Neutrophil (primary cell): ENCODE measurements at regions not wholly inside any gene's neighbourhood (a gene's known extent, or its start where the extent isn't known, plus 50 kb on each side); places are given as distances from the start of the nearest gene placed in this dataset.

Experiments
- H3K27ac ChIP-seq: fragments of 200-600 bp; sonication (generic); 2 replicates; pipeline ENCODE4 v1.5.1; 2016; ENCODE audit warnings: mild to moderate bottlenecking, moderate library complexity
- H3K27me3 ChIP-seq: fragments of 200-600 bp; sonication (generic); 2 replicates; pipeline ENCODE4 v1.6.0; 2016; ENCODE audit warnings: mild to moderate bottlenecking
- H3K36me3 ChIP-seq: fragments of 200-600 bp; sonication (generic); 2 replicates; pipeline ENCODE4 v1.5.1; 2017
- H3K4me1 ChIP-seq, 2 experiments: fragments of 200-600 bp in 1 of 2; sonication (generic) in 1 of 2; 1 replicate in 1 of 2; 2 replicates in 1 of 2; pipeline versions ENCODE4 v1.5.1 to v1.6.1; 2013 to 2016; ENCODE audit warnings: low read depth in 1 of 2, low read length in 1 of 2, mild to moderate bottlenecking in 1 of 2, moderate library complexity in 1 of 2; ENCODE audit not compliant: control insufficient read depth in 1 of 2, insufficient read depth in 1 of 2
- H3K4me3 ChIP-seq, 2 experiments: fragments of 200-600 bp in 1 of 2; sonication (generic) in 1 of 2; 1 replicate in 1 of 2; 2 replicates in 1 of 2; pipeline ENCODE4 v1.5.1; 2013 to 2016; ENCODE audit warnings: low read depth in 1 of 2, low read length in 1 of 2, mild to moderate bottlenecking in 1 of 2, moderate library complexity in 1 of 2
- H3K9me3 ChIP-seq: fragments of 200-600 bp; sonication (generic); 2 replicates; pipeline ENCODE4 v1.5.1; 2016
- CTCF ChIP-seq: fragments of 200-600 bp; sonication (generic); IDR thresholded peaks from 2 replicates; pipeline ENCODE4 v1.5.1; 2016; ENCODE audit warnings: antibody characterized with exemption

- no peak overlapping the region for H3K4me3 ChIP-seq
- no peak for TF ChIP-seq CTCF
- no peaks in the 10 kb centered on the region for H3K4me1 ChIP-seq
- H3K9me3 ChIP-seq, result no peaks in the 10 kb centered on the region
- no peaks in the 10 kb centered on the region for H3K27me3 ChIP-seq
- H3K27ac ChIP-seq, result no peak overlapping the region
- H3K36me3 ChIP-seq, result no peaks in the 10 kb centered on the region
Observed at GRCh38 chr5:158273035-158273434, 414.1 kb upstream of the CLINT1 start.

- Histone ChIP-seq H3K9me3 (no peaks in the 10 kb centered on the region), H3K4me1 (no peaks in the 10 kb centered on the region), H3K27me3 (no peaks in the 10 kb centered on the region), H3K27ac (no peak overlapping the region), H3K4me3 (no peak overlapping the region), H3K36me3 (no peaks in the 10 kb centered on the region)
- TF ChIP-seq CTCF, result no peak
Observed at GRCh38 chr5:158272409-158272808, 413.5 kb upstream of the CLINT1 start.

- Histone ChIP-seq H3K27me3 (no peaks in the 10 kb centered on the region), H3K9me3 (no peaks in the 10 kb centered on the region), H3K4me1 (no peaks in the 10 kb centered on the region), H3K27ac (no peak overlapping the region), H3K4me3 (no peak overlapping the region), H3K36me3 (no peaks in the 10 kb centered on the region)
- TF ChIP-seq CTCF, result no peak
Observed at GRCh38 chr5:158270996-158271554, 412.1 kb upstream of the CLINT1 start.

GRCh38 chr5:158268286-158268685 lies 409.3 kb upstream of the CLINT1 start:
- Histone ChIP-seq H3K36me3 (no peaks in the 10 kb centered on the region), H3K4me1 (no peaks in the 10 kb centered on the region)
- no peak for TF ChIP-seq CTCF

GRCh38 chr5:158267228-158267627 lies 408.3 kb upstream of the CLINT1 start:
- H3K27ac ChIP-seq, result no peak overlapping the region
- H3K4me1 ChIP-seq, result no peaks in the 10 kb centered on the region
- no peaks in the 10 kb centered on the region for H3K27me3 ChIP-seq
- TF ChIP-seq CTCF, result no peak
- H3K9me3 ChIP-seq, result no peaks in the 10 kb centered on the region
- no peaks in the 10 kb centered on the region for H3K36me3 ChIP-seq
- H3K4me3 ChIP-seq, result no peak overlapping the region

More at GRCh38 chr5:158268286-158268685, 409.3 kb upstream of the CLINT1 start:
- Histone ChIP-seq H3K27ac (no peak overlapping the region), H3K27me3 (no peaks in the 10 kb centered on the region), H3K9me3 (no peaks in the 10 kb centered on the region), H3K4me3 (no peak overlapping the region)
